ENCODE measurements at regions not wholly inside any gene's neighbourhood (a gene's known extent, or its start where the extent isn't known, plus 50 kb on each side); places are given as distances from the start of the nearest gene placed in this dataset.
"Not testable (repeated sequence)": the region's sequence is repeated elsewhere in the genome, so short reads cannot be mapped to it uniquely, and the experiment has no call there.

GRCh38 chr21:9361615-9362014, 1159.8 kb upstream of the TPTE start:
- H3K4me1 ChIP-seq (ENCODE audit: control insufficient read depth, extremely low read depth, insufficient read depth, low read length); H3K4me2 ChIP-seq (ENCODE audit: insufficient read depth, low read length); BruUV-seq (replicated peaks); H3K9ac ChIP-seq (replicated peaks; ENCODE audit: extremely low read depth, insufficient read depth, low read length); H3K79me2 ChIP-seq (ENCODE audit: control insufficient read depth, insufficient read depth, low read length); FAIRE-seq; intact Hi-C loops (cut with micrococcal nuclease); H3K36me3 ChIP-seq (ENCODE audit: control insufficient read depth in 2 of 2, extremely low read depth in 1 of 2, insufficient read depth in 2 of 2, low read length in 2 of 2); H3K27ac ChIP-seq (ENCODE audit: insufficient read depth, low read depth, low read length); CTCF ChIA-PET; H3K4me3 ChIP-seq (replicated peaks in 1 of 3; ENCODE audit: insufficient read depth in 1 of 3, low read depth in 1 of 3, low read length in 3 of 3); POLR2A ChIA-PET; H3K9me1 ChIP-seq (replicated peaks; ENCODE audit: control insufficient read depth, extremely low read depth, insufficient read depth, low read length); H3K27me3 ChIP-seq (ENCODE audit: control insufficient read depth in 2 of 2, insufficient read depth in 2 of 2, low read length in 2 of 2); H3K9me3 ChIP-seq (replicated peaks; ENCODE audit: control insufficient read depth, insufficient read depth, low read length); H2AFZ ChIP-seq (ENCODE audit: low read depth, low read length); dilution Hi-C loops (cut with MboI; ENCODE audit: extremely low pct_ligation_motif_present, low sequenced_read_pairs); H4K20me1 ChIP-seq (replicated peaks; ENCODE audit: control insufficient read depth, extremely low read depth, insufficient read depth, low read length): not testable (repeated sequence)
- DNase-seq (ENCODE audit: low read depth, low spot score): peak; percentile 0

GRCh38 chr21:9362309-9362708, 1159.1 kb upstream of the TPTE start:
- H3K9me3 ChIP-seq (replicated peaks; ENCODE audit: control insufficient read depth, insufficient read depth, low read length); H3K27me3 ChIP-seq (ENCODE audit: control insufficient read depth in 2 of 2, insufficient read depth in 2 of 2, low read length in 2 of 2); H3K79me2 ChIP-seq (ENCODE audit: control insufficient read depth, insufficient read depth, low read length); H3K4me1 ChIP-seq (ENCODE audit: control insufficient read depth, extremely low read depth, insufficient read depth, low read length); H3K9me1 ChIP-seq (replicated peaks; ENCODE audit: control insufficient read depth, extremely low read depth, insufficient read depth, low read length); H2AFZ ChIP-seq (ENCODE audit: low read depth, low read length); H3K27ac ChIP-seq (ENCODE audit: insufficient read depth, low read depth, low read length); intact Hi-C loops (cut with micrococcal nuclease); H3K36me3 ChIP-seq (ENCODE audit: control insufficient read depth in 2 of 2, extremely low read depth in 1 of 2, insufficient read depth in 2 of 2, low read length in 2 of 2); DNase-seq (ENCODE audit: low read depth, low spot score); FAIRE-seq; H3K4me2 ChIP-seq (ENCODE audit: insufficient read depth, low read length); H4K20me1 ChIP-seq (replicated peaks; ENCODE audit: control insufficient read depth, extremely low read depth, insufficient read depth, low read length); dilution Hi-C loops (cut with MboI; ENCODE audit: extremely low pct_ligation_motif_present, low sequenced_read_pairs); POLR2A ChIA-PET; CTCF ChIA-PET; H3K9ac ChIP-seq (replicated peaks; ENCODE audit: extremely low read depth, insufficient read depth, low read length); BruUV-seq (replicated peaks); H3K4me3 ChIP-seq (replicated peaks in 1 of 3; ENCODE audit: insufficient read depth in 1 of 3, low read depth in 1 of 3, low read length in 3 of 3): not testable (repeated sequence)

- FAIRE-seq; CTCF ChIA-PET; dilution Hi-C loops (cut with MboI; ENCODE audit: extremely low pct_ligation_motif_present, low sequenced_read_pairs): not testable (repeated sequence)
Measured at GRCh38 chr21:9365815-9366214, 1155.6 kb upstream of the TPTE start.

GRCh38 chr21:9366578-9366977, 1154.8 kb upstream of the TPTE start:
- H3K9ac ChIP-seq (replicated peaks; ENCODE audit: extremely low read depth, insufficient read depth, low read length); H3K27ac ChIP-seq (ENCODE audit: insufficient read depth, low read depth, low read length); H3K27me3 ChIP-seq (ENCODE audit: control insufficient read depth in 2 of 2, insufficient read depth in 2 of 2, low read length in 2 of 2); H2AFZ ChIP-seq (ENCODE audit: low read depth, low read length); DNase-seq (ENCODE audit: low read depth, low spot score); H3K9me3 ChIP-seq (replicated peaks; ENCODE audit: control insufficient read depth, insufficient read depth, low read length); BruUV-seq (replicated peaks); H3K4me3 ChIP-seq (replicated peaks in 1 of 3; ENCODE audit: insufficient read depth in 1 of 3, low read depth in 1 of 3, low read length in 3 of 3); FAIRE-seq; CTCF ChIA-PET; H4K20me1 ChIP-seq (replicated peaks; ENCODE audit: control insufficient read depth, extremely low read depth, insufficient read depth, low read length); H3K36me3 ChIP-seq (ENCODE audit: control insufficient read depth in 2 of 2, extremely low read depth in 1 of 2, insufficient read depth in 2 of 2, low read length in 2 of 2); dilution Hi-C loops (cut with MboI; ENCODE audit: extremely low pct_ligation_motif_present, low sequenced_read_pairs); H3K9me1 ChIP-seq (replicated peaks; ENCODE audit: control insufficient read depth, extremely low read depth, insufficient read depth, low read length); H3K79me2 ChIP-seq (ENCODE audit: control insufficient read depth, insufficient read depth, low read length); H3K4me1 ChIP-seq (ENCODE audit: control insufficient read depth, extremely low read depth, insufficient read depth, low read length); H3K4me2 ChIP-seq (ENCODE audit: insufficient read depth, low read length); POLR2A ChIA-PET; intact Hi-C loops (cut with micrococcal nuclease): not testable (repeated sequence)

More at GRCh38 chr21:9365815-9366214, 1155.6 kb upstream of the TPTE start:
- H4K20me1 ChIP-seq (replicated peaks; ENCODE audit: control insufficient read depth, extremely low read depth, insufficient read depth, low read length); H2AFZ ChIP-seq (ENCODE audit: low read depth, low read length); DNase-seq (ENCODE audit: low read depth, low spot score); H3K9me3 ChIP-seq (replicated peaks; ENCODE audit: control insufficient read depth, insufficient read depth, low read length); POLR2A ChIA-PET; H3K4me1 ChIP-seq (ENCODE audit: control insufficient read depth, extremely low read depth, insufficient read depth, low read length); H3K79me2 ChIP-seq (ENCODE audit: control insufficient read depth, insufficient read depth, low read length); BruUV-seq (replicated peaks); H3K27me3 ChIP-seq (ENCODE audit: control insufficient read depth in 2 of 2, insufficient read depth in 2 of 2, low read length in 2 of 2); H3K9me1 ChIP-seq (replicated peaks; ENCODE audit: control insufficient read depth, extremely low read depth, insufficient read depth, low read length); intact Hi-C loops (cut with micrococcal nuclease); H3K4me2 ChIP-seq (ENCODE audit: insufficient read depth, low read length); H3K9ac ChIP-seq (replicated peaks; ENCODE audit: extremely low read depth, insufficient read depth, low read length); H3K27ac ChIP-seq (ENCODE audit: insufficient read depth, low read depth, low read length); H3K4me3 ChIP-seq (replicated peaks in 1 of 3; ENCODE audit: insufficient read depth in 1 of 3, low read depth in 1 of 3, low read length in 3 of 3); H3K36me3 ChIP-seq (ENCODE audit: control insufficient read depth in 2 of 2, extremely low read depth in 1 of 2, insufficient read depth in 2 of 2, low read length in 2 of 2): not testable (repeated sequence)
